PC-3 (cell line): ENCODE measurements at regions not wholly inside any gene's neighbourhood (a gene's known extent, or its start where the extent isn't known, plus 50 kb on each side); places are given as distances from the start of the nearest gene placed in this dataset.
A peak's percentile ranks its signal among the peaks of the same experiment; 100 is the strongest.

ENCODE experiments used
- EZH2 ChIP-seq: fragments of 300-600 bp; sonication (generic); IDR thresholded peaks from one replicate; pipeline ENCODE4 v1.6.1; 2017; ENCODE audit warnings: antibody characterized with exemption, mild to moderate bottlenecking, low read length; ENCODE audit not compliant: unreplicated experiment
- EZH2phosphoT487 ChIP-seq: fragments of 300-600 bp; sonication (generic); IDR thresholded peaks from 2 replicates; pipeline ENCODE4 v1.6.1; 2018; ENCODE audit warnings: mild to moderate bottlenecking, antibody characterized with exemption, low read length, borderline replicate concordance
- TF ChIP-seq, protein P1 (sequence below): fragments of 300-600 bp; sonication (generic); conservative IDR thresholded peaks from 2 replicates; pipeline ENCODE4 v1.5.1; 2017; ENCODE audit warnings: antibody characterized with exemption, low read depth, mild to moderate bottlenecking, low read length

DNA sequence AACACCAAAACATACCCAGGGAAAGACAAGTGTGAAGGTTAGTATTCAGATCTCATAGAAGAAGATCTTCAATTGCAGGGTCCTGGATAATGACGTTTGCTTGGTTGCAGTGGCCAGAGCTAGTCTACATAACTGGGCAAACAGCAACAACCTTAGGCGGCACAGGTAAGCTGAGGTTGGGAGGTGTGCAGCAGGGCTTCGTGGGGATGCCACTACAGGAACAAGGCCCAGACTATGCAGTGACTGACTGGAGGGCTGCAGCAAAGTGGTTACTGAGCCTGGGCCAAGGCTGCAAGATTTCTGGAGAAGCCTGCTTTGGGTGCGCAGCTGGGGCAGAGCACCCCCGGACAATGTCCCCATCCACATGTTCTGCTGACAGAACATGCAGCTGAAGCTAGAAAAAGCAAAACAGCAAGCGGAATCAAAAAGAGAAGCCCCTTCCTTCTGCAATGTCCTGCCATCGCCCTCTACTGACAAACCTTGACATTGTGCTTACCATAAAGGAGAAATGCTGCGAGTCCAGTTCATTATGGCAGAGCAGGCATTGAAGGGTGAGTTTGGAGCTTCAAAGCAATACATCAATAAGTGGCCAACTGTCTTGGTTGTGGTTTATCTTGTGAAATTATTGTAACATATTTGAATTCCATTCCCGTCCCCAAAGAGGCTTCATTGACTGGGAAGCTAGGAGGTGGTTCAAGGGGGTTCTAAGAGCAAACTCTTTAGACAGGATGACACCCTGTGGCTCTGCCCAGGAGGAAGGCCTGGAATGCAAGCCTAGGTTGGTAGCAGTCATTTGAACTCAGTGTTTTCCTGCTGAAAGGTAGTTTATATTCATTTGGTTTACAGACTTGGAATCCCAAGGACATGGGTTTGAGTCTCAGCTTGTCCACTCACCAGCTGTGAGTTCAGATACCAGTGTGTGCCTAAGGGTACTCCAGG is 217.0 kb downstream of the PDCD6IP start:
- TF ChIP-seq, protein P1, sequence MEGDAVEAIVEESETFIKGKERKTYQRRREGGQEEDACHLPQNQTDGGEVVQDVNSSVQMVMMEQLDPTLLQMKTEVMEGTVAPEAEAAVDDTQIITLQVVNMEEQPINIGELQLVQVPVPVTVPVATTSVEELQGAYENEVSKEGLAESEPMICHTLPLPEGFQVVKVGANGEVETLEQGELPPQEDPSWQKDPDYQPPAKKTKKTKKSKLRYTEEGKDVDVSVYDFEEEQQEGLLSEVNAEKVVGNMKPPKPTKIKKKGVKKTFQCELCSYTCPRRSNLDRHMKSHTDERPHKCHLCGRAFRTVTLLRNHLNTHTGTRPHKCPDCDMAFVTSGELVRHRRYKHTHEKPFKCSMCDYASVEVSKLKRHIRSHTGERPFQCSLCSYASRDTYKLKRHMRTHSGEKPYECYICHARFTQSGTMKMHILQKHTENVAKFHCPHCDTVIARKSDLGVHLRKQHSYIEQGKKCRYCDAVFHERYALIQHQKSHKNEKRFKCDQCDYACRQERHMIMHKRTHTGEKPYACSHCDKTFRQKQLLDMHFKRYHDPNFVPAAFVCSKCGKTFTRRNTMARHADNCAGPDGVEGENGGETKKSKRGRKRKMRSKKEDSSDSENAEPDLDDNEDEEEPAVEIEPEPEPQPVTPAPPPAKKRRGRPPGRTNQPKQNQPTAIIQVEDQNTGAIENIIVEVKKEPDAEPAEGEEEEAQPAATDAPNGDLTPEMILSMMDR = peak; percentile 65
- TF ChIP-seq EZH2 (no peak), EZH2phosphoT487 (no peak)
